ENCODE measurements at regions not wholly inside any gene's neighbourhood (a gene's known extent, or its start where the extent isn't known, plus 50 kb on each side); places are given as distances from the start of the nearest gene placed in this dataset.

GRCh38 chr13:81406022-81406421 lies 1065.1 kb upstream of the SPRY2 start:
- WGBS (ENCODE audit: insufficient coverage, insufficient replicate concordance, low lambda C conversion rate, missing lambda C conversion rate) = 0% methylated on average over 3 of the region's 3 CpGs
- no peaks in the 10 kb centered on the region for H3K36me3 ChIP-seq (ENCODE audit: control insufficient read depth in 2 of 2, insufficient read depth in 2 of 2, low read length in 1 of 2)
- ChIA-PET RAD21 (ENCODE audit: unreplicated experiment) (interaction anchor here (0.7 to 2.5 kb wide), 8 partner anchors 12 to 1468 kb away, joined by 3 to 10 read pairs (median 4); no protein-coding TSS in a partner anchor), CTCF (interaction anchor here (1.7 to 2.3 kb wide), 2 partner anchors 21 to 82 kb away, joined by 4 to 7 read pairs; no protein-coding TSS in a partner anchor), POLR2A (interaction anchor here (1.2 kb wide), 1 partner anchor 22 kb away, joined by 4 read pairs; no protein-coding TSS in a partner anchor), SMC1A (ENCODE audit: uncharacterized antibody, unreplicated experiment) (interaction anchor here (0.7 to 6.2 kb wide), 12 partner anchors 11 to 436 kb away, joined by 3 to 42 read pairs (median 3); no protein-coding TSS in a partner anchor)
- FAIRE-seq = no peak
- intact Hi-C loops (cut with micrococcal nuclease; ENCODE audit: unreplicated experiment) = no loop called here
- no peak overlapping the region for H2AFZ ChIP-seq (ENCODE audit: control insufficient read depth, low read depth, low read length)
- no peaks in the 10 kb centered on the region for H3K4me1 ChIP-seq (ENCODE audit: control insufficient read depth, insufficient read depth, low read length)
- H3K9ac ChIP-seq (ENCODE audit: control insufficient read depth, insufficient read depth, low read length) = no peak overlapping the region
- H3K79me2 ChIP-seq (ENCODE audit: control insufficient read depth, insufficient read depth, low read length) = no peaks in the 10 kb centered on the region
- no peaks in the 10 kb centered on the region for H3K27me3 ChIP-seq (replicated peaks in 1 of 2; ENCODE audit: control insufficient read depth in 2 of 2, insufficient read depth in 2 of 2, low read length in 1 of 2)
- H3K4me2 ChIP-seq (ENCODE audit: control insufficient read depth, insufficient read depth) = no peak overlapping the region
- H3K27ac ChIP-seq (ENCODE audit: control insufficient read depth, insufficient read depth) = no peak overlapping the region
- no peaks in the 10 kb centered on the region for H3K9me3 ChIP-seq (replicated peaks; ENCODE audit: control insufficient read depth, insufficient read depth, low read length)
- DNase-seq (ENCODE audit: low read depth, low spot score) = no peak
- H4K20me1 ChIP-seq (ENCODE audit: control insufficient read depth, insufficient read depth) = no peaks in the 10 kb centered on the region
- no peak overlapping the region for H3K4me3 ChIP-seq
- no TSS peak for BruUV-seq (replicated peaks)
- in situ Hi-C loops (cut with MboI) = no loop called here
- ATAC-seq = peak; percentile 66
- TF ChIP-seq TCF3 (IDR thresholded peaks at IDR 0.05; ENCODE audit: borderline replicate concordance, insufficient read depth, low read depth, low read length) (no peak), LARP7 (IDR thresholded peaks at IDR 0.05) (no peak), MEF2A (IDR thresholded peaks at IDR 0.05; ENCODE audit: insufficient read depth, low read depth, low read length) (no peak), CBFB (IDR thresholded peaks at IDR 0.05; ENCODE audit: low read depth) (no peak), EGR1 (IDR thresholded peaks at IDR 0.05; ENCODE audit: borderline replicate concordance in 1 of 2, low read depth in 2 of 2, low read length in 2 of 2) (no peak), DPF2 (IDR thresholded peaks at IDR 0.05) (no peak), HDGF (IDR thresholded peaks at IDR 0.05) (no peak), ZBTB40 (IDR thresholded peaks at IDR 0.05; ENCODE audit: borderline replicate concordance) (no peak), PRDM15 (CRISPR knock-in tag; IDR thresholded peaks at IDR 0.05) (no peak), STAT1 (conservative IDR thresholded peaks at IDR 0.05) (no peak), BHLHE40 (IDR thresholded peaks at IDR 0.05; ENCODE audit: borderline replicate concordance in 1 of 2, low read depth in 2 of 2, low read length in 1 of 2) (no peak), RAD21 (IDR thresholded peaks at IDR 0.05; ENCODE audit: insufficient read depth, low read depth, low read length) (no peak), KLF5 (IDR thresholded peaks at IDR 0.05; ENCODE audit: partially characterized antibody) (no peak), ZBTB11 (CRISPR knock-in tag; IDR thresholded peaks at IDR 0.05) (no peak)

Data from GM12878 (cell line).